ENCODE measurements at regions not wholly inside any gene's neighbourhood (a gene's known extent, or its start where the extent isn't known, plus 50 kb on each side); places are given as distances from the start of the nearest gene placed in this dataset.

GRCh38 chr12:127723251-127723650 lies 543.7 kb upstream of the TMEM132C start:
- TF ChIP-seq CTCF (IDR thresholded peaks at IDR 0.05; ENCODE audit: insufficient read depth, low read length, missing control alignments): no peak
- CTCF ChIA-PET: interaction anchor here (2.0 kb wide), 1 partner anchor 12 kb away, joined by 9 read pairs; no protein-coding TSS in a partner anchor
- no peak overlapping the region for H3K4me3 ChIP-seq (ENCODE audit: low read depth, low read length)
- POLR2A ChIA-PET: no interaction called here
- no peak for DNase-seq (ENCODE audit: low read depth, low spot score)

DNA sequence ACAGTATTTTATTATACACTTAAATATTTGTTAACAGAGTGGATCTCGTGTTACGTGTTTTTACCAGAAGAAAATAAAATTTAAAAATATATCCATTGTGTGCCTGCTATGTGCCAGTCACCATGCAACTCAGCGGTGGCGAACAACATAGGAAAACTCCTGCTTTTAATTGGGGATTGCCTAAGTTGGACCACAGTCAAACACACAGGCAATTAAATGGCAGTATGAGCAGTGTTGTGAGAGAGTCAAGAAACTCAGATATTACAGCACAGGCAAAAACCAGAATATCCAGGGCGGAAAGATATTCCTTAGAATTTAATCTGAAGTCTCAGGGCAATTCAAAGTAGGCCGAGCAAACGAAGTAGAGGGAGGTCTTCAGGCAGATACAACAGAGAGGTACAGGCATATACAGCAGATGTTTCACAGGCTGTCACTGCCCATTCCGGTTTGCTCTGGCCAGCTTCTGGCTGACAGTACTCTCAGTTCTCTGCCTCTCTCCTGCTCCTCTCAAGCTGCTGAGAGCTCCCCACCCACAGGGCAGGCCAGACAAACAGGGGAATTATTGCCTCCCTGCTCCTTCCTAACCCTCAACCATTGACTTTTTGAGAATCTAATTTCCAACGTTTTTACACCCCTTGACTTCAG lies 540.2 kb upstream of the TMEM132C start:
- no peak overlapping the region for H3K4me3 ChIP-seq (ENCODE audit: low read depth, low read length)
- ChIA-PET CTCF (interaction anchor here (0.9 kb wide), 1 partner anchor 17 kb away, joined by 3 read pairs; no protein-coding TSS in a partner anchor), POLR2A (no interaction called here)
- no peak for TF ChIP-seq CTCF (IDR thresholded peaks at IDR 0.05; ENCODE audit: insufficient read depth, low read length, missing control alignments)
- no peak for DNase-seq (ENCODE audit: low read depth, low spot score)

- DNase-seq (ENCODE audit: low read depth, low spot score): no peak
- POLR2A ChIA-PET: no interaction called here
- CTCF ChIA-PET: interaction anchor here (0.8 kb wide), 1 partner anchor 10 kb away, joined by 3 read pairs; no protein-coding TSS in a partner anchor
- no peak for TF ChIP-seq CTCF (IDR thresholded peaks at IDR 0.05; ENCODE audit: insufficient read depth, low read length, missing control alignments)
- H3K4me3 ChIP-seq (ENCODE audit: low read depth, low read length): no peak overlapping the region
Measured at GRCh38 chr12:127728285-127728684, 538.7 kb upstream of the TMEM132C start.

GRCh38 chr12:127728729-127729128 lies 538.2 kb upstream of the TMEM132C start:
- no peak for TF ChIP-seq CTCF (IDR thresholded peaks at IDR 0.05; ENCODE audit: insufficient read depth, low read length, missing control alignments)
- no peak overlapping the region for H3K4me3 ChIP-seq (ENCODE audit: low read depth, low read length)
- CTCF ChIA-PET: interaction anchor here (0.8 kb wide), 1 partner anchor 9 kb away, joined by 3 read pairs; no protein-coding TSS in a partner anchor
- POLR2A ChIA-PET: no interaction called here
- no peak for DNase-seq (ENCODE audit: low read depth, low spot score)

- DNase-seq (ENCODE audit: low read depth, low spot score): no peak
- no peak overlapping the region for H3K4me3 ChIP-seq (ENCODE audit: low read depth, low read length)
- ChIA-PET POLR2A (no interaction called here), CTCF (interaction anchor here (1.1 to 1.6 kb wide), 2 partner anchors 9 to 83 kb away, joined by 3 read pairs; no protein-coding TSS in a partner anchor)
- TF ChIP-seq CTCF (IDR thresholded peaks at IDR 0.05; ENCODE audit: insufficient read depth, low read length, missing control alignments): no peak
Measured at GRCh38 chr12:127729381-127729780, 537.6 kb upstream of the TMEM132C start.

DNA sequence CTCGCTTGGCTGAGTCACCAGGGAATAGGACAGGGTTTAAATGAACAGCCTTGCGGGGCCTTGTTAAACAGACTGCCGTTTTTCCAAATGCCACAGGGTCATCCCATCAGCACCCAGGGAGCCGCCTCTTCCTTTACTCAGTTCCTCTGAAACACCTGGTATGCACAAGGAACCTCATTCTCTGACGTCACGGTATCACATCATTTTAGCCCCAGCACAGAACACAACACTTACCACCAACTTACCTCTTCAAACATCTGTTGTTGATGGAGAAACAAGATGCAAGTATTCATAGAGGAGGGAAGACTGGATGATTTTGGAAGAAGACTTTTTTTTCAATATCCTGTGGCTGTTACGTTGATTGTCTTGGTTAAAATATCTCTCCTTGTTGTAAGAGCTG lies 535.3 kb upstream of the TMEM132C start:
- no peak for DNase-seq (ENCODE audit: low read depth, low spot score)
- H3K4me3 ChIP-seq (ENCODE audit: low read depth, low read length): no peak overlapping the region
- ChIA-PET POLR2A (no interaction called here), CTCF (no interaction called here)
- no peak for TF ChIP-seq CTCF (IDR thresholded peaks at IDR 0.05; ENCODE audit: insufficient read depth, low read length, missing control alignments)
